RPMI8226 (cell line): ENCODE measurements at regions not wholly inside any gene's neighbourhood (a gene's known extent, or its start where the extent isn't known, plus 50 kb on each side); places are given as distances from the start of the nearest gene placed in this dataset.

Experiments
- DNase-seq: peaks from one replicate; pipeline ENCODE4 v3.0.0-alpha.2; 2015

DNA sequence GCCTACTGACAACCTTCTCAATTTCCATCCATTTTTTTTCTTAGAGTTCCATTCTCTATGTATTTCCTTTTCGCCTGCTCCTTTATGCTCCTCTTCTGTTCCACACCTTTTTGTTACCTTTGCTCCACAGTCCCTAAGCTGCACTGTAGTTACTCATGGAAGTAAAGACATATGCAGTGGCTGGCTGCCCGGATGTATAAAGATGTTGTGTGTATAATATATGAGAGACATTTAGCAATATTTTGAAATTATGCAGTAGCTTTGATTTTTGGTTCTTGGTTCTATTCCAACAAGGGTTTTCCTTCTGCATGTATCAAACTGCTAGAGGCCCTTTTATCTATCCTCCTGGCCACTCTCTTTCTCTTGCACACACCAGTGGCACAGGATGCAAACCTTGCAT is 234.9 kb downstream of the DOK5 start:
- no peak for DNase-seq

GRCh38 chr20:54708229-54708628 is 232.8 kb downstream of the DOK5 start:
- no peak for DNase-seq

- DNase-seq = no peak
Measured at GRCh38 chr20:54707801-54708200, 232.4 kb downstream of the DOK5 start.

- DNase-seq = no peak
Measured at GRCh38 chr20:54706581-54706980, 231.2 kb downstream of the DOK5 start.

DNA sequence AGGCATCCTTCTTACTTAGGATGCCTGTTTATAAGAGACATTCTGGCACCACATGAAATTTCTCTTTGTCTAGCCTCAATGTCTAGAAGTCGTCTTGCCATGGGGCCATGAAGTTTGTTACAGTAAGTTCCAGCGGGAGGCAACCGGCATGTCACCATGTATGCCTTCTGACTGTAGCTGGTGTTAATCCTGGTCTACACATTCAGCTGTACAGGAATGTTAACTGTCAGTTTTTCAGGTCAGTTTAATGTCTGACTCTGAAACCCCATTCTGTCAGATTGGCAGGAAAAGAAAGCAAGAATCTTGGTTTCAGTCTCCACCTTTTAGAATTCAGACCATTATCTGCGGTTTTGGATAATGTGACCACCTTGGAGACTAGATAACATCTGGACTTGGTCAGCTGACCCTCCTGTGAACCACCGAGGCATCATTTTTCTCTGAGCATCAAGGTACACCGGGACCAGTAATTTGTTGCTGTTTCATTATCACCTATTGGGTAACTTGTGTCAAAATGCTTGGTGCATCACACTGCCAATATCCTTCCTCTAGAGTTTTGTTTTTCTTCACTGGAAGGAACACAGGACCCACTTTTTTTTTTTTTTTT is 228.7 kb downstream of the DOK5 start:
- DNase-seq = peak; percentile 40
